Mesenchymal stem cell (in vitro differentiated cells and primary cell): ENCODE measurements at regions not wholly inside any gene's neighbourhood (a gene's known extent, or its start where the extent isn't known, plus 50 kb on each side); places are given as distances from the start of the nearest gene placed in this dataset.

ENCODE experiments used
- DNase-seq: peaks from one replicate; pipeline ENCODE4 v3.0.0-alpha.2; 2013
- H2AFZ ChIP-seq: one replicate; pipeline ENCODE4 v1.6.1; 2013; ENCODE audit warnings: low read depth, mild to moderate bottlenecking, control low read depth, inconsistent platforms, low read length, moderate library complexity
- H2AK5ac ChIP-seq: 2 replicates; pipeline ENCODE4 v1.6.1; 2013; ENCODE audit warnings: low read length, moderate library complexity, mild to moderate bottlenecking, inconsistent platforms; ENCODE audit not compliant: severe bottlenecking
- H2BK120ac ChIP-seq: one replicate; pipeline ENCODE4 v1.6.1; 2013; ENCODE audit warnings: low read depth, mild to moderate bottlenecking, inconsistent platforms, low read length, moderate library complexity
- H2BK12ac ChIP-seq, 2 experiments: one replicate each; pipeline ENCODE4 v1.6.1; 2013; ENCODE audit warnings: inconsistent platforms in 2 of 2, low read length in 2 of 2, mild to moderate bottlenecking in 2 of 2, moderate library complexity in 2 of 2, control low read depth in 1 of 2
- H2BK15ac ChIP-seq: one replicate; pipeline ENCODE4 v1.6.1; 2013; ENCODE audit warnings: mild to moderate bottlenecking, low read depth, inconsistent platforms; ENCODE audit not compliant: poor library complexity, severe bottlenecking
- H2BK5ac ChIP-seq: 2 replicates; pipeline ENCODE4 v1.6.1; 2013; ENCODE audit warnings: low read depth, mild to moderate bottlenecking, low read length, control low read depth, inconsistent platforms; ENCODE audit not compliant: poor library complexity, severe bottlenecking
- H3K14ac ChIP-seq, 2 experiments: one replicate each; pipeline ENCODE4 v1.6.1; 2013; ENCODE audit warnings: inconsistent platforms in 2 of 2, low read length in 2 of 2, control low read depth in 1 of 2, mild to moderate bottlenecking in 1 of 2, moderate library complexity in 1 of 2
- H3K18ac ChIP-seq, 2 experiments: one replicate each; pipeline ENCODE4 v1.6.1; 2013; ENCODE audit warnings: inconsistent platforms in 2 of 2, low read length in 2 of 2, control low read depth in 1 of 2, low read depth in 1 of 2, mild to moderate bottlenecking in 1 of 2
- H3K23ac ChIP-seq, 2 experiments: one replicate each; pipeline ENCODE4 v1.6.1; 2013; ENCODE audit warnings: inconsistent platforms in 2 of 2, low read length in 2 of 2, mild to moderate bottlenecking in 2 of 2, moderate library complexity in 2 of 2, control low read depth in 1 of 2
- H3K27ac ChIP-seq: 2 replicates; pipeline ENCODE4 v1.5.1; 2013; ENCODE audit warnings: mild to moderate bottlenecking, moderate library complexity, low read length, control low read depth, inconsistent platforms; ENCODE audit not compliant: poor library complexity, severe bottlenecking
- H3K27me3 ChIP-seq, 2 experiments: 2 replicates each; pipeline versions ENCODE4 v1.6.1 to v1.7.0; 2013; ENCODE audit warnings: low read length in 2 of 2, mild to moderate bottlenecking in 2 of 2, moderate library complexity in 2 of 2, control low read depth in 1 of 2, inconsistent platforms in 1 of 2; ENCODE audit not compliant: control insufficient read depth in 1 of 2, insufficient read depth in 1 of 2
- H3K36me3 ChIP-seq, 2 experiments: 2 replicates each; pipeline versions ENCODE4 v1.6.1 to v1.7.0; 2013; ENCODE audit warnings: low read length in 2 of 2, control low read depth in 1 of 2, inconsistent platforms in 1 of 2, low read depth in 1 of 2, mild to moderate bottlenecking in 1 of 2; ENCODE audit not compliant: insufficient read depth in 2 of 2, control insufficient read depth in 1 of 2
- H3K4ac ChIP-seq, 2 experiments: one replicate each; pipeline ENCODE4 v1.6.1; 2013; ENCODE audit warnings: inconsistent platforms in 2 of 2, low read length in 2 of 2, mild to moderate bottlenecking in 2 of 2, moderate library complexity in 2 of 2, control low read depth in 1 of 2, low read depth in 1 of 2
- H3K4me1 ChIP-seq: 2 replicates; pipeline ENCODE4 v1.6.1; 2013; ENCODE audit warnings: low read depth, low read length, control low read depth; ENCODE audit not compliant: control insufficient read depth, insufficient read depth
- H3K4me2 ChIP-seq: 2 replicates; pipeline ENCODE4 v1.6.1; 2013; ENCODE audit warnings: low read length, mild to moderate bottlenecking, inconsistent platforms; ENCODE audit not compliant: poor library complexity, severe bottlenecking
- H3K4me3 ChIP-seq, 2 experiments: 2 replicates each; pipeline versions ENCODE4 v1.5.1 to v1.7.0; 2013; ENCODE audit warnings: low read length in 2 of 2, mild to moderate bottlenecking in 2 of 2, control low read depth in 1 of 2, low read depth in 1 of 2; ENCODE audit not compliant: insufficient read depth in 1 of 2
- H3K79me1 ChIP-seq: replicated peaks from 2 replicates; pipeline ENCODE4 v1.6.1; 2013; ENCODE audit warnings: mild to moderate bottlenecking, control low read depth, low read length, inconsistent platforms; ENCODE audit not compliant: poor library complexity, severe bottlenecking
- H3K9ac ChIP-seq: 2 replicates; pipeline ENCODE4 v1.7.0; 2013; ENCODE audit warnings: mild to moderate bottlenecking, low read length, moderate library complexity
- H3K9me3 ChIP-seq: 2 replicates; pipeline ENCODE4 v1.7.0; 2013; ENCODE audit warnings: mild to moderate bottlenecking, low read length; ENCODE audit not compliant: control insufficient read depth
- H4K8ac ChIP-seq: one replicate; pipeline ENCODE4 v1.6.1; 2013; ENCODE audit warnings: inconsistent platforms, mild to moderate bottlenecking, low read length, moderate library complexity
- H4K91ac ChIP-seq: one replicate; pipeline ENCODE4 v1.6.1; 2013; ENCODE audit warnings: mild to moderate bottlenecking, low read length, inconsistent platforms
- WGBS: methylation state at CpG from one replicate; pipeline ENCODE4 v1.1.7; 2013; ENCODE audit warnings: mixed read lengths; 5-methylcytosine and 5-hydroxymethylcytosine counted together

GRCh38 chr16:50868577-50868976 lies 126.7 kb downstream of the CYLD start:
- Histone ChIP-seq H3K9ac (no peak overlapping the region), H3K14ac (no peak overlapping the region), H2AFZ (no peak overlapping the region), H3K4me3 (no peak overlapping the region), H3K4me1 (peaks cover 1% of the 10 kb centered on the region), H3K4ac (no peak overlapping the region), H3K4me2 (no peak overlapping the region), H3K18ac (no peak overlapping the region), H3K79me1 (no peaks in the 10 kb centered on the region), H2BK120ac (no peak overlapping the region), H2AK5ac (no peak overlapping the region), H2BK5ac (no peak overlapping the region), H3K27ac (no peak overlapping the region), H3K36me3 (no peaks in the 10 kb centered on the region), H4K8ac (no peak overlapping the region), H3K9me3 (no peaks in the 10 kb centered on the region), H2BK12ac (no peak overlapping the region), H2BK15ac (no peak overlapping the region), H4K91ac (no peak overlapping the region), H3K27me3 (no peaks in the 10 kb centered on the region), H3K23ac (no peak overlapping the region)
- no peak for DNase-seq

- no peak for DNase-seq
- WGBS, result no CpG with 5 or more reads among the region's 2 CpGs
Observed at GRCh38 chr16:50866806-50867205, 124.9 kb downstream of the CYLD start.

GRCh38 chr16:50864386-50864785 lies 122.5 kb downstream of the CYLD start:
- H2BK15ac ChIP-seq, result no peak overlapping the region
- H2AK5ac ChIP-seq, result no peak overlapping the region
- H4K91ac ChIP-seq, result no peak overlapping the region
- no peaks in the 10 kb centered on the region for H3K36me3 ChIP-seq
- no peak overlapping the region for H3K23ac ChIP-seq
- peaks cover 10% of the 10 kb centered on the region for H3K4me1 ChIP-seq
- no peak overlapping the region for H3K14ac ChIP-seq
- no peak overlapping the region for H3K27ac ChIP-seq
- 88% methylated on average over 5 of the region's 5 CpGs for WGBS
- no peak overlapping the region for H2BK5ac ChIP-seq
- H3K4me3 ChIP-seq, result no peak overlapping the region
- H3K79me1 ChIP-seq, result no peaks in the 10 kb centered on the region
- no peaks in the 10 kb centered on the region for H3K9me3 ChIP-seq
- H3K4ac ChIP-seq, result no peak overlapping the region
- no peak overlapping the region for H2BK120ac ChIP-seq
- no peak overlapping the region for H4K8ac ChIP-seq
- H2AFZ ChIP-seq, result no peak overlapping the region
- no peak overlapping the region for H2BK12ac ChIP-seq
- no peak overlapping the region for H3K4me2 ChIP-seq
- no peaks in the 10 kb centered on the region for H3K27me3 ChIP-seq
- DNase-seq, result no peak
- H3K9ac ChIP-seq, result no peak overlapping the region
- H3K18ac ChIP-seq, result no peak overlapping the region

More at GRCh38 chr16:50866806-50867205, 124.9 kb downstream of the CYLD start:
- Histone ChIP-seq H3K27me3 (no peaks in the 10 kb centered on the region), H4K8ac (no peak overlapping the region), H3K23ac (no peak overlapping the region), H3K4me3 (no peak overlapping the region), H3K4ac (no peak overlapping the region), H3K36me3 (no peaks in the 10 kb centered on the region), H3K14ac (no peak overlapping the region), H3K9ac (no peak overlapping the region), H3K18ac (no peak overlapping the region), H4K91ac (no peak overlapping the region), H2BK15ac (no peak overlapping the region), H3K79me1 (no peaks in the 10 kb centered on the region), H2BK12ac (no peak overlapping the region), H3K4me2 (no peak overlapping the region), H2BK5ac (no peak overlapping the region), H2AK5ac (no peak overlapping the region), H2BK120ac (no peak overlapping the region), H3K4me1 (peaks cover 7% of the 10 kb centered on the region), H2AFZ (no peak overlapping the region), H3K27ac (no peak overlapping the region), H3K9me3 (no peaks in the 10 kb centered on the region)

DNA sequence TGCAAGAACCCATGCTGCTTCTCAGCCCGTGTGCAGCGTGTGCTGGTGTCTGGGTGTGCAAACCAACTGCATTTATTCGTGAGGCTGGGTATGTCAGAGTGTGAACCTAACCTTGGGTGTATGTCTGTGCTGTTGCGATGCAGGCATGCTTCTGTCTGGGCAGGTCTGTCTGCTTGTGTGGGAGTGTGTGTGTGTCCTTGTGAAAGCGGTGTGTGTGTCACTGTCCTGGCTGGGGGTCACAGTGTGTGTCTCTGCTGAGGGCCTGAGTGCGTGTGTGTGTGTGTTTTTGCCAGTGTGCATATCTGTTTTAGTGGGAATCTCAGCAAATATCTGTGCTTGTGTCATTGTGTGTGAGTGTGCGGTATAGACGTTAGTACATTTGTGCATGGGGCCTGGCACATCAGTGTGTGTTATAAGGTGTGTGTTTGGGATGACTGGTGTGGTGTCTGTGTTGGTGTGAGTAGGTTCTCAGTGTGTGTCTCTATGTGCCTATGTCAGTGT lies 121.8 kb downstream of the CYLD start:
- Histone ChIP-seq H2BK12ac (peak overlapping the region in 1 of 2 experiments; percentile 47), H3K4me3 (no peak overlapping the region), H3K79me1 (no peaks in the 10 kb centered on the region), H3K14ac (peak overlapping the region in 1 of 2 experiments; percentile 64), H3K23ac (peak overlapping the region in 1 of 2 experiments; percentile 50), H3K9me3 (no peaks in the 10 kb centered on the region), H3K9ac (no peak overlapping the region), H4K8ac (no peak overlapping the region), H3K27me3 (no peaks in the 10 kb centered on the region), H3K4ac (no peak overlapping the region), H2BK15ac (no peak overlapping the region), H2AFZ (no peak overlapping the region), H4K91ac (no peak overlapping the region), H3K27ac (no peak overlapping the region), H3K4me2 (no peak overlapping the region), H3K18ac (no peak overlapping the region), H3K4me1 (peaks cover 10% of the 10 kb centered on the region), H2AK5ac (peak overlapping the region; percentile 45), H2BK120ac (no peak overlapping the region), H3K36me3 (no peaks in the 10 kb centered on the region), H2BK5ac (no peak overlapping the region)
- DNase-seq, result no peak
- WGBS, result 92% methylated on average over 8 of the region's 8 CpGs
